ENCODE measurements at regions not wholly inside any gene's neighbourhood (a gene's known extent, or its start where the extent isn't known, plus 50 kb on each side); places are given as distances from the start of the nearest gene placed in this dataset.

DNA sequence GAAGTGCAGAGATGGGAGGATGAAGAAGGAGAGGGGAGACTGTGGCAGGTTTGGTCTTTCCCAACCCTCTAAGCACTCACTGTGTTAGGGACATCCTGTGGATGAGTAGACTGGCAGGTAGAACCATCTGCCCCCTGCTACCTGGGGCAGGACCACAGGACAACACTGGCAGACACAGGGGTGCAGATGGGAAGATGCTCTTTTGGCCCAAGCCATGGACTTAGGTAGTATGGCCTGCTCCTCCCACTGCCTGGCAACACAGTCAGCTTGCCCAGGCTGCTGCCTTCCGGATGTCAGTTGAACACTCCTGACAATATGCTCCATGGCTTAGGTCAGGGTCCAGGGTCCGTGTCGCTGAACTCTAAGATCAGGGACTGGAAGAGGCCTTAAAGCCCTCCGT, 140.7 kb upstream of the NAV2 start:
- no peak overlapping the region for H3K27ac Mint-ChIP-seq
- no peak overlapping the region for H3K4me2 ChIP-seq
- DNase-seq (ENCODE audit: low spot score) (no peak), ATAC-seq (no peak)
- no peaks in the 10 kb centered on the region for H3K27me3 Mint-ChIP-seq (ENCODE audit: insufficient read depth, low read depth, poor library complexity)
- no peaks in the 10 kb centered on the region for H3K79me2 ChIP-seq (replicated peaks; ENCODE audit: insufficient read depth)
- TF ChIP-seq, protein P1, sequence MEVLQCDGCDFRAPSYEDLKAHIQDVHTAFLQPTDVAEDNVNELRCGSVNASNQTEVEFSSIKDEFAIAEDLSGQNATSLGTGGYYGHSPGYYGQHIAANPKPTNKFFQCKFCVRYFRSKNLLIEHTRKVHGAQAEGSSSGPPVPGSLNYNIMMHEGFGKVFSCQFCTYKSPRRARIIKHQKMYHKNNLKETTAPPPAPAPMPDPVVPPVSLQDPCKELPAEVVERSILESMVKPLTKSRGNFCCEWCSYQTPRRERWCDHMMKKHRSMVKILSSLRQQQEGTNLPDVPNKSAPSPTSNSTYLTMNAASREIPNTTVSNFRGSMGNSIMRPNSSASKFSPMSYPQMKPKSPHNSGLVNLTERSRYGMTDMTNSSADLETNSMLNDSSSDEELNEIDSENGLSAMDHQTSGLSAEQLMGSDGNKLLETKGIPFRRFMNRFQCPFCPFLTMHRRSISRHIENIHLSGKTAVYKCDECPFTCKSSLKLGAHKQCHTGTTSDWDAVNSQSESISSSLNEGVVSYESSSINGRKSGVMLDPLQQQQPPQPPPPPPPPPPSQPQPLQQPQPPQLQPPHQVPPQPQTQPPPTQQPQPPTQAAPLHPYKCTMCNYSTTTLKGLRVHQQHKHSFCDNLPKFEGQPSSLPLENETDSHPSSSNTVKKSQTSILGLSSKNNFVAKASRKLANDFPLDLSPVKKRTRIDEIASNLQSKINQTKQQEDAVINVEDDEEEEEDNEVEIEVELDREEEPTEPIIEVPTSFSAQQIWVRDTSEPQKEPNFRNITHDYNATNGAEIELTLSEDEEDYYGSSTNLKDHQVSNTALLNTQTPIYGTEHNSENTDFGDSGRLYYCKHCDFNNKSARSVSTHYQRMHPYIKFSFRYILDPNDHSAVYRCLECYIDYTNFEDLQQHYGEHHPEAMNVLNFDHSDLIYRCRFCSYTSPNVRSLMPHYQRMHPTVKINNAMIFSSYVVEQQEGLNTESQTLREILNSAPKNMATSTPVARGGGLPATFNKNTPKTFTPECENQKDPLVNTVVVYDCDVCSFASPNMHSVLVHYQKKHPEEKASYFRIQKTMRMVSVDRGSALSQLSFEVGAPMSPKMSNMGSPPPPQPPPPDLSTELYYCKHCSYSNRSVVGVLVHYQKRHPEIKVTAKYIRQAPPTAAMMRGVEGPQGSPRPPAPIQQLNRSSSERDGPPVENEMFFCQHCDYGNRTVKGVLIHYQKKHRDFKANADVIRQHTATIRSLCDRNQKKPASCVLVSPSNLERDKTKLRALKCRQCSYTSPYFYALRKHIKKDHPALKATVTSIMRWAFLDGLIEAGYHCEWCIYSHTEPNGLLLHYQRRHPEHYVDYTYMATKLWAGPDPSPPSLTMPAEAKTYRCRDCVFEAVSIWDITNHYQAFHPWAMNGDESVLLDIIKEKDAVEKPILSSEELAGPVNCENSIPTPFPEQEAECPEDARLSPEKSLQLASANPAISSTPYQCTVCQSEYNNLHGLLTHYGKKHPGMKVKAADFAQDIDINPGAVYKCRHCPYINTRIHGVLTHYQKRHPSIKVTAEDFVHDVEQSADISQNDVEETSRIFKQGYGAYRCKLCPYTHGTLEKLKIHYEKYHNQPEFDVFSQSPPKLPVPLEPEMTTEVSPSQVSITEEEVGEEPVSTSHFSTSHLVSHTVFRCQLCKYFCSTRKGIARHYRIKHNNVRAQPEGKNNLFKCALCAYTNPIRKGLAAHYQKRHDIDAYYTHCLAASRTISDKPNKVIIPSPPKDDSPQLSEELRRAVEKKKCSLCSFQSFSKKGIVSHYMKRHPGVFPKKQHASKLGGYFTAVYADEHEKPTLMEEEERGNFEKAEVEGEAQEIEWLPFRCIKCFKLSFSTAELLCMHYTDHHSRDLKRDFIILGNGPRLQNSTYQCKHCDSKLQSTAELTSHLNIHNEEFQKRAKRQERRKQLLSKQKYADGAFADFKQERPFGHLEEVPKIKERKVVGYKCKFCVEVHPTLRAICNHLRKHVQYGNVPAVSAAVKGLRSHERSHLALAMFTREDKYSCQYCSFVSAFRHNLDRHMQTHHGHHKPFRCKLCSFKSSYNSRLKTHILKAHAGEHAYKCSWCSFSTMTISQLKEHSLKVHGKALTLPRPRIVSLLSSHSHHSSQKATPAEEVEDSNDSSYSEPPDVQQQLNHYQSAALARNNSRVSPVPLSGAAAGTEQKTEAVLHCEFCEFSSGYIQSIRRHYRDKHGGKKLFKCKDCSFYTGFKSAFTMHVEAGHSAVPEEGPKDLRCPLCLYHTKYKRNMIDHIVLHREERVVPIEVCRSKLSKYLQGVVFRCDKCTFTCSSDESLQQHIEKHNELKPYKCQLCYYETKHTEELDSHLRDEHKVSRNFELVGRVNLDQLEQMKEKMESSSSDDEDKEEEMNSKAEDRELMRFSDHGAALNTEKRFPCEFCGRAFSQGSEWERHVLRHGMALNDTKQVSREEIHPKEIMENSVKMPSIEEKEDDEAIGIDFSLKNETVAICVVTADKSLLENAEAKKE (CRISPR knock-in tag; IDR thresholded peaks at IDR 0.05), result no peak
- TF ChIP-seq CREB1 (CRISPR knock-in tag; IDR thresholded peaks at IDR 0.05; ENCODE audit: low read depth) (no peak), EZH2 (IDR thresholded peaks at IDR 0.05; ENCODE audit: low read depth, unreplicated experiment) (no peak)
- TF ChIP-seq, protein P2, sequence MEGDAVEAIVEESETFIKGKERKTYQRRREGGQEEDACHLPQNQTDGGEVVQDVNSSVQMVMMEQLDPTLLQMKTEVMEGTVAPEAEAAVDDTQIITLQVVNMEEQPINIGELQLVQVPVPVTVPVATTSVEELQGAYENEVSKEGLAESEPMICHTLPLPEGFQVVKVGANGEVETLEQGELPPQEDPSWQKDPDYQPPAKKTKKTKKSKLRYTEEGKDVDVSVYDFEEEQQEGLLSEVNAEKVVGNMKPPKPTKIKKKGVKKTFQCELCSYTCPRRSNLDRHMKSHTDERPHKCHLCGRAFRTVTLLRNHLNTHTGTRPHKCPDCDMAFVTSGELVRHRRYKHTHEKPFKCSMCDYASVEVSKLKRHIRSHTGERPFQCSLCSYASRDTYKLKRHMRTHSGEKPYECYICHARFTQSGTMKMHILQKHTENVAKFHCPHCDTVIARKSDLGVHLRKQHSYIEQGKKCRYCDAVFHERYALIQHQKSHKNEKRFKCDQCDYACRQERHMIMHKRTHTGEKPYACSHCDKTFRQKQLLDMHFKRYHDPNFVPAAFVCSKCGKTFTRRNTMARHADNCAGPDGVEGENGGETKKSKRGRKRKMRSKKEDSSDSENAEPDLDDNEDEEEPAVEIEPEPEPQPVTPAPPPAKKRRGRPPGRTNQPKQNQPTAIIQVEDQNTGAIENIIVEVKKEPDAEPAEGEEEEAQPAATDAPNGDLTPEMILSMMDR (conservative IDR thresholded peaks at IDR 0.05; ENCODE audit: low read depth in 2 of 2), result no peak
- no peaks in the 10 kb centered on the region for H3K4me1 Mint-ChIP-seq
- no peaks in the 10 kb centered on the region for H3K27me3 ChIP-seq (ENCODE audit: insufficient read depth)
- H3K36me3 ChIP-seq (ENCODE audit: insufficient read depth), result no peaks in the 10 kb centered on the region
- H3K4me3 Mint-ChIP-seq, result no peak overlapping the region; the same call in 2 of the 3 replicates
- H3K9me3 Mint-ChIP-seq, result no peaks in the 10 kb centered on the region; the same call in 2 of the 3 replicates
- H3F3A ChIP-seq (replicated peaks; ENCODE audit: low read depth), result no peaks in the 10 kb centered on the region
- H3K9me2 ChIP-seq (ENCODE audit: insufficient read depth), result no peaks in the 10 kb centered on the region
- no peak overlapping the region for H3K4me3 ChIP-seq
- no peaks in the 10 kb centered on the region for H3K4me1 ChIP-seq (ENCODE audit: insufficient read depth)
- H3K27ac ChIP-seq (ENCODE audit: low read depth), result no peak overlapping the region
- no peaks in the 10 kb centered on the region for H4K20me1 ChIP-seq (replicated peaks; ENCODE audit: insufficient read depth)
- no peaks in the 10 kb centered on the region for H3K36me3 Mint-ChIP-seq (ENCODE audit: low read depth)
- no peak overlapping the region; the same call in 1 of the 2 replicates for H2AFZ ChIP-seq

DNA sequence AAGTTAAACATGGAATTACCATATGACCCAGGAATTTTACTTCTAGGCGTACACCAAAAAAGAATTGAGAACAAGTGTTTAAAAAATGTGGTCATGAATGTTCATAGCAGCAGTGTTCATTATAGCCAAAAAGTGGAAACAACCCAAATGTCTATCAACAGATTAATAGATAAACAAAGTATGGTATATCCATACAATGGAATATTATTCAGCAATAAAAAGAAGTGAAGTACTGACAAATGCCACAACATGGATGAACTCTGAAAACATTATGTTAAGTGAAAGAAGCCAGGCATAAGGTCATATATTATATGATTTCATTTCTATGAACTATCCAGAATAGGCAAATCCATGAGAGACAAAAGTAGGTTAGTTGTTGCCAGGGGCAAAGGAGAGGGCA, 141.7 kb upstream of the NAV2 start:
- H3K27ac ChIP-seq (ENCODE audit: low read depth), result no peak overlapping the region
- no peak for ATAC-seq
- no peak overlapping the region for H3K4me3 Mint-ChIP-seq
- no peaks in the 10 kb centered on the region; the same call in 2 of the 3 replicates for H3K9me3 Mint-ChIP-seq
- H3K4me2 ChIP-seq, result no peak overlapping the region
- no peak overlapping the region for H2AFZ ChIP-seq
- no peaks in the 10 kb centered on the region for H3F3A ChIP-seq (replicated peaks; ENCODE audit: low read depth)
- no peak overlapping the region for H3K4me3 ChIP-seq
- no peaks in the 10 kb centered on the region for H3K27me3 ChIP-seq (ENCODE audit: insufficient read depth)
- no peaks in the 10 kb centered on the region for H3K4me1 ChIP-seq (ENCODE audit: insufficient read depth)
- no peak overlapping the region for H3K27ac Mint-ChIP-seq
- no peaks in the 10 kb centered on the region for H3K27me3 Mint-ChIP-seq (ENCODE audit: insufficient read depth, low read depth, poor library complexity)
- DNase-seq (ENCODE audit: low spot score), result no peak
- H3K4me1 Mint-ChIP-seq, result no peaks in the 10 kb centered on the region
- H3K36me3 Mint-ChIP-seq (ENCODE audit: low read depth), result no peaks in the 10 kb centered on the region
- no peak for TF ChIP-seq ZNF331 (CRISPR knock-in tag; IDR thresholded peaks at IDR 0.05; ENCODE audit: low read depth)
- TF ChIP-seq, protein P3, sequence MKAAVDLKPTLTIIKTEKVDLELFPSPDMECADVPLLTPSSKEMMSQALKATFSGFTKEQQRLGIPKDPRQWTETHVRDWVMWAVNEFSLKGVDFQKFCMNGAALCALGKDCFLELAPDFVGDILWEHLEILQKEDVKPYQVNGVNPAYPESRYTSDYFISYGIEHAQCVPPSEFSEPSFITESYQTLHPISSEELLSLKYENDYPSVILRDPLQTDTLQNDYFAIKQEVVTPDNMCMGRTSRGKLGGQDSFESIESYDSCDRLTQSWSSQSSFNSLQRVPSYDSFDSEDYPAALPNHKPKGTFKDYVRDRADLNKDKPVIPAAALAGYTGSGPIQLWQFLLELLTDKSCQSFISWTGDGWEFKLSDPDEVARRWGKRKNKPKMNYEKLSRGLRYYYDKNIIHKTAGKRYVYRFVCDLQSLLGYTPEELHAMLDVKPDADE (IDR thresholded peaks at IDR 0.05), result no peak
- no peak for TF ChIP-seq EZH2 (IDR thresholded peaks at IDR 0.05; ENCODE audit: low read depth, unreplicated experiment)
- TF ChIP-seq CREB1 (CRISPR knock-in tag; IDR thresholded peaks at IDR 0.05; ENCODE audit: low read depth), result no peak
- TF ChIP-seq JUNB (IDR thresholded peaks at IDR 0.05; ENCODE audit: unreplicated experiment), result no peak
- TF ChIP-seq, protein P2 (conservative IDR thresholded peaks at IDR 0.05; ENCODE audit: low read depth in 2 of 2), result no peak
- no peaks in the 10 kb centered on the region for H3K36me3 ChIP-seq (ENCODE audit: insufficient read depth)
- no peaks in the 10 kb centered on the region for H3K79me2 ChIP-seq (replicated peaks; ENCODE audit: insufficient read depth)
- no peaks in the 10 kb centered on the region for H3K9me2 ChIP-seq (ENCODE audit: insufficient read depth)
- H4K20me1 ChIP-seq (replicated peaks; ENCODE audit: insufficient read depth), result no peaks in the 10 kb centered on the region
